ENCODE measurements at regions not wholly inside any gene's neighbourhood (a gene's known extent, or its start where the extent isn't known, plus 50 kb on each side); places are given as distances from the start of the nearest gene placed in this dataset.

- Histone ChIP-seq H3K79me2 (ENCODE audit: insufficient read depth, low read length) (no peaks in the 10 kb centered on the region), H3K4me2 (ENCODE audit: low read length) (no peak overlapping the region), H3K9me3 (ENCODE audit: control insufficient read depth in 1 of 2, insufficient read depth in 1 of 2, low read depth in 1 of 2, low read length in 2 of 2) (no peaks in the 10 kb centered on the region), H3K4me3 (replicated peaks in 1 of 2; ENCODE audit: low read depth in 1 of 2, low read length in 2 of 2) (no peak overlapping the region), H3K27me3 (ENCODE audit: insufficient read depth, low read length) (peaks cover 22% of the 10 kb centered on the region), H3K4me1 (ENCODE audit: control insufficient read depth in 1 of 2, insufficient read depth in 2 of 2, low read length in 2 of 2) (peaks cover 5 to 10% of the 10 kb centered on the region in 2 experiments; a peak in 3 of 4 replicates), H3K9ac (ENCODE audit: low read length) (no peak overlapping the region), H3K9me2 (ENCODE audit: insufficient read depth) (no peaks in the 10 kb centered on the region), H3K36me3 (ENCODE audit: control insufficient read depth in 1 of 2, insufficient read depth in 2 of 2, low read length in 2 of 2) (no peaks in the 10 kb centered on the region), H4K20me1 (ENCODE audit: insufficient read depth) (no peaks in the 10 kb centered on the region), H2AFZ (ENCODE audit: low read depth, low read length, poor library complexity, severe bottlenecking) (no peak overlapping the region), H3K27ac (ENCODE audit: low read depth, low read length) (no peak overlapping the region)
- no TSS peak for BruUV-seq (replicated peaks)
- ChIA-PET RAD21 (ENCODE audit: low non-redundant PET in 1 of 2, low total read pairs in 2 of 2, uncharacterized antibody in 2 of 2, unreplicated experiment in 2 of 2) (no interaction called here), CTCF (interaction anchor here (0.8 to 2.2 kb wide), 3 partner anchors 30 to 79 kb away, joined by 3 to 6 read pairs (median 5); no protein-coding TSS in a partner anchor), POLR2A (no interaction called here)
- intact Hi-C loops (cut with micrococcal nuclease) = no loop called here
- no peak for DNase-seq (ENCODE audit: low read depth, low spot score)
- TF ChIP-seq TCF7L2 (IDR thresholded peaks at IDR 0.05; ENCODE audit: borderline replicate concordance, extremely low read depth, insufficient read depth, insufficient read length) (no peak), CBX3 (IDR thresholded peaks at IDR 0.05; ENCODE audit: low read depth) (no peak), CTCF (IDR thresholded peaks at IDR 0.05 in 2 of 3, conservative IDR thresholded peaks at IDR 0.05 in 1 of 3; ENCODE audit: borderline replicate concordance in 1 of 3, insufficient read depth in 1 of 3, low read depth in 2 of 3, low read length in 2 of 3) (no peak), EZH2phosphoT487 (IDR thresholded peaks at IDR 0.05; ENCODE audit: borderline replicate concordance) (no peak), ZFX (IDR thresholded peaks at IDR 0.05) (no peak), SIN3A (IDR thresholded peaks at IDR 0.05; ENCODE audit: low read depth) (no peak), CEBPB (IDR thresholded peaks at IDR 0.05; ENCODE audit: low read depth) (no peak), POLR2AphosphoS5 (IDR thresholded peaks at IDR 0.05; ENCODE audit: low read depth, low read length) (no peak), RAD21 (IDR thresholded peaks at IDR 0.05; ENCODE audit: low read depth) (no peak), ZNF274 (IDR thresholded peaks at IDR 0.05; ENCODE audit: low read depth, low read length) (no peak), JUND (IDR thresholded peaks at IDR 0.05) (no peak), EZH2 (IDR thresholded peaks at IDR 0.05) (no peak), EGR1 (IDR thresholded peaks at IDR 0.05; ENCODE audit: low read depth) (no peak), SP1 (IDR thresholded peaks at IDR 0.05; ENCODE audit: low read depth) (no peak)
- TF ChIP-seq, protein P1, sequence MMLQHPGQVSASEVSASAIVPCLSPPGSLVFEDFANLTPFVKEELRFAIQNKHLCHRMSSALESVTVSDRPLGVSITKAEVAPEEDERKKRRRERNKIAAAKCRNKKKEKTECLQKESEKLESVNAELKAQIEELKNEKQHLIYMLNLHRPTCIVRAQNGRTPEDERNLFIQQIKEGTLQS (IDR thresholded peaks at IDR 0.05) = no peak
- TF ChIP-seq, protein P2, sequence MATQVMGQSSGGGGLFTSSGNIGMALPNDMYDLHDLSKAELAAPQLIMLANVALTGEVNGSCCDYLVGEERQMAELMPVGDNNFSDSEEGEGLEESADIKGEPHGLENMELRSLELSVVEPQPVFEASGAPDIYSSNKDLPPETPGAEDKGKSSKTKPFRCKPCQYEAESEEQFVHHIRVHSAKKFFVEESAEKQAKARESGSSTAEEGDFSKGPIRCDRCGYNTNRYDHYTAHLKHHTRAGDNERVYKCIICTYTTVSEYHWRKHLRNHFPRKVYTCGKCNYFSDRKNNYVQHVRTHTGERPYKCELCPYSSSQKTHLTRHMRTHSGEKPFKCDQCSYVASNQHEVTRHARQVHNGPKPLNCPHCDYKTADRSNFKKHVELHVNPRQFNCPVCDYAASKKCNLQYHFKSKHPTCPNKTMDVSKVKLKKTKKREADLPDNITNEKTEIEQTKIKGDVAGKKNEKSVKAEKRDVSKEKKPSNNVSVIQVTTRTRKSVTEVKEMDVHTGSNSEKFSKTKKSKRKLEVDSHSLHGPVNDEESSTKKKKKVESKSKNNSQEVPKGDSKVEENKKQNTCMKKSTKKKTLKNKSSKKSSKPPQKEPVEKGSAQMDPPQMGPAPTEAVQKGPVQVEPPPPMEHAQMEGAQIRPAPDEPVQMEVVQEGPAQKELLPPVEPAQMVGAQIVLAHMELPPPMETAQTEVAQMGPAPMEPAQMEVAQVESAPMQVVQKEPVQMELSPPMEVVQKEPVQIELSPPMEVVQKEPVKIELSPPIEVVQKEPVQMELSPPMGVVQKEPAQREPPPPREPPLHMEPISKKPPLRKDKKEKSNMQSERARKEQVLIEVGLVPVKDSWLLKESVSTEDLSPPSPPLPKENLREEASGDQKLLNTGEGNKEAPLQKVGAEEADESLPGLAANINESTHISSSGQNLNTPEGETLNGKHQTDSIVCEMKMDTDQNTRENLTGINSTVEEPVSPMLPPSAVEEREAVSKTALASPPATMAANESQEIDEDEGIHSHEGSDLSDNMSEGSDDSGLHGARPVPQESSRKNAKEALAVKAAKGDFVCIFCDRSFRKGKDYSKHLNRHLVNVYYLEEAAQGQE (IDR thresholded peaks at IDR 0.05; ENCODE audit: low read depth) = no peak
- no peak for ATAC-seq
These were observed 83.5 kb upstream of the RPL38 start for GRCh38 chr17:74119965-74120364.

Data from HCT116 (cell line).